T-cell (primary cell): ENCODE measurements at regions not wholly inside any gene's neighbourhood (a gene's known extent, or its start where the extent isn't known, plus 50 kb on each side); places are given as distances from the start of the nearest gene placed in this dataset.
A peak's percentile ranks its signal among the peaks of the same experiment; 100 is the strongest.
"Not testable (repeated sequence)": the region's sequence is repeated elsewhere in the genome, so short reads cannot be mapped to it uniquely, and the experiment has no call there.

Experiments
- ATAC-seq, 4 experiments: fragments of 200-7000 bp in 3 of 4; fragments of 150-1000 bp in 1 of 4; cut with Tn5 transposase; replicated peaks in 1 of 4; 1 replicate in 3 of 4; 2 replicates in 1 of 4; pipeline ENCODE4 v1.10.0; 2021; ENCODE audit warnings: moderate library complexity in 3 of 4, mild to moderate bottlenecking in 2 of 4, moderate number of reproducible peaks in 1 of 4
- CTCF ChIA-PET, 2 donors: fragments of 300-600 bp; sonication (Branson Sonifier 250); formaldehyde crosslinking; loops; one replicate each; lab custom pipeline; 2022; ENCODE audit warnings: antibody characterized with exemption in 2 of 2; lab: Charles Lee
- POLR2A ChIA-PET, 2 donors: fragments of 300-600 bp; sonication (Branson Sonifier 250); formaldehyde crosslinking; loops; one replicate each; lab custom pipeline; 2022; ENCODE audit warnings: antibody characterized with exemption in 2 of 2; lab: Charles Lee
- DNase-seq, 35 experiments: peaks; one replicate each; pipeline versions ENCODE4 v3.0.0 to v3.0.0-alpha.2; 2013 to 2023
- H3K27ac ChIP-seq: one replicate; pipeline ENCODE4 v1.5.1; 2013; ENCODE audit warnings: low read length
- H3K27me3 ChIP-seq, 2 experiments: replicated peaks in 1 of 2; 1 replicate in 1 of 2; 2 replicates in 1 of 2; pipeline versions ENCODE4 v1.6.1 to v1.7.0; 2013; ENCODE audit warnings: low read length in 1 of 2, mixed read lengths in 1 of 2; ENCODE audit not compliant: control insufficient read depth in 2 of 2, insufficient read depth in 2 of 2; ENCODE audit errors: extremely low read depth in 1 of 2
- H3K36me3 ChIP-seq, 2 donors: 1 replicate in 1 of 2; 2 replicates in 1 of 2; pipeline versions ENCODE4 v1.6.1 to v1.7.0; 2013; ENCODE audit warnings: low read length in 1 of 2; ENCODE audit not compliant: control insufficient read depth in 2 of 2, insufficient read depth in 1 of 2; ENCODE audit errors: extremely low read depth in 1 of 2
- H3K4me1 ChIP-seq, 2 experiments: 1 replicate in 1 of 2; 2 replicates in 1 of 2; pipeline versions ENCODE4 v1.6.1 to v1.7.0; 2013; ENCODE audit warnings: low read length in 2 of 2, mixed read lengths in 1 of 2; ENCODE audit not compliant: insufficient read depth in 2 of 2, control insufficient read depth in 1 of 2; ENCODE audit errors: extremely low read depth in 1 of 2
- H3K4me3 ChIP-seq, 2 donors: 1 replicate in 1 of 2; 2 replicates in 1 of 2; pipeline versions ENCODE4 v1.5.1 to v1.7.0; 2013; ENCODE audit warnings: mild to moderate bottlenecking in 2 of 2, low read length in 1 of 2, moderate library complexity in 1 of 2; ENCODE audit not compliant: control insufficient read depth in 1 of 2; ENCODE audit errors: extremely low read depth in 1 of 2
- H3K9me3 ChIP-seq: 2 replicates; pipeline ENCODE4 v1.7.0; 2013
- H3K27ac Mint-ChIP-seq, 2 donors: one replicate each; pipeline ENCODE4 v1.8.0; 2020 to 2021; ENCODE audit warnings: mild to moderate bottlenecking in 2 of 2, mixed read lengths in 2 of 2
- H3K27me3 Mint-ChIP-seq, 2 donors: one replicate each; pipeline ENCODE4 v1.8.0; 2021 to 2022; ENCODE audit warnings: mixed read lengths in 2 of 2
- H3K36me3 Mint-ChIP-seq: one replicate; pipeline ENCODE4 v1.8.0; 2021; ENCODE audit warnings: mixed read lengths
- H3K4me1 Mint-ChIP-seq, 3 donors: one replicate each; pipeline ENCODE4 v1.8.0; 2020 to 2022; ENCODE audit warnings: mixed read lengths in 3 of 3, mild to moderate bottlenecking in 1 of 3
- H3K4me3 Mint-ChIP-seq, 3 donors: one replicate each; pipeline ENCODE4 v1.8.0; 2020 to 2022; ENCODE audit warnings: mild to moderate bottlenecking in 3 of 3, mixed read lengths in 3 of 3, moderate library complexity in 3 of 3
- H3K9me3 Mint-ChIP-seq, 3 donors: one replicate each; pipeline ENCODE4 v1.8.0; 2020 to 2022; ENCODE audit warnings: mixed read lengths in 3 of 3
- WGBS: methylation state at CpG from one replicate; pipeline ENCODE4 v1.1.5; 2013; ENCODE audit warnings: missing lambda C conversion rate; ENCODE audit not compliant: insufficient coverage; 5-methylcytosine and 5-hydroxymethylcytosine counted together

- H3K27ac Mint-ChIP-seq = no peak overlapping the region
- H3K27me3 Mint-ChIP-seq = peaks cover 15 to 17% of the 10 kb centered on the region in 2 donors
- no peaks in the 10 kb centered on the region for H3K36me3 Mint-ChIP-seq
- H3K4me1 Mint-ChIP-seq = peaks cover 5 to 7% (median 5%) of the 10 kb centered on the region in 3 donors
- Histone ChIP-seq H3K4me3 (peak overlapping the region; percentile 48 to 62), H3K4me1 (peaks cover 0 to 11% of the 10 kb centered on the region in 2 experiments), H3K9me3 (no peaks in the 10 kb centered on the region), H3K27ac (no peak overlapping the region), H3K36me3 (no peaks in the 10 kb centered on the region), H3K27me3 (peaks cover 0 to 12% of the 10 kb centered on the region in 2 experiments)
- 33% methylated on average over 41 of the region's 43 CpGs for WGBS
- DNase-seq = peak; percentile 56 to 88 (median 77)
- ChIA-PET CTCF (interaction anchor here (0.5 to 1.0 kb wide), 7 partner anchors 8 to 1803 kb away, joined by 3 to 8 read pairs (median 3); no protein-coding TSS in a partner anchor), POLR2A (no interaction called here)
- ATAC-seq = peak; percentile 91 to 95 (median 92)
- H3K9me3 Mint-ChIP-seq = no peaks in the 10 kb centered on the region
- H3K4me3 Mint-ChIP-seq = peak overlapping the region; percentile 56 to 74 (median 58)
Measured at GRCh38 chr10:64041185-64041988, 520.2 kb downstream of the REEP3 start.

- H3K27me3 Mint-ChIP-seq = peaks cover 11% of the 10 kb centered on the region in 2 donors
- peak overlapping the region; percentile 26 to 58 (median 39) for H3K4me3 Mint-ChIP-seq
- H3K36me3 ChIP-seq = no peaks in the 10 kb centered on the region
- H3K36me3 Mint-ChIP-seq = no peaks in the 10 kb centered on the region
- WGBS = 88% methylated on average over 17 of the region's 19 CpGs
- no peak overlapping the region for H3K27ac Mint-ChIP-seq
- H3K9me3 Mint-ChIP-seq = no peaks in the 10 kb centered on the region
- POLR2A ChIA-PET = interaction anchor here in 1 of 2 donors (0.6 kb wide), 1 partner anchor 71 kb away, joined by 6 read pairs; no protein-coding TSS in a partner anchor
- peaks cover 5 to 7% (median 5%) of the 10 kb centered on the region in 3 donors for H3K4me1 Mint-ChIP-seq
- peaks cover 0 to 11% of the 10 kb centered on the region in 2 experiments for H3K4me1 ChIP-seq
- H3K9me3 ChIP-seq = no peaks in the 10 kb centered on the region
- peak overlapping the region in 1 of 2 donors; percentile 62 for H3K4me3 ChIP-seq
- H3K27ac ChIP-seq = no peak overlapping the region
- CTCF ChIA-PET = interaction anchor here (0.6 to 1.0 kb wide), 5 partner anchors 9 to 1590 kb away, joined by 3 to 8 read pairs (median 3); no protein-coding TSS in a partner anchor
- H3K27me3 ChIP-seq = peaks cover 0 to 10% of the 10 kb centered on the region in 2 experiments
- DNase-seq (peak in 1 of 35 experiments; percentile 3), ATAC-seq (no peak)
Measured at GRCh38 chr10:64041989-64042490, 520.8 kb downstream of the REEP3 start.

DNA sequence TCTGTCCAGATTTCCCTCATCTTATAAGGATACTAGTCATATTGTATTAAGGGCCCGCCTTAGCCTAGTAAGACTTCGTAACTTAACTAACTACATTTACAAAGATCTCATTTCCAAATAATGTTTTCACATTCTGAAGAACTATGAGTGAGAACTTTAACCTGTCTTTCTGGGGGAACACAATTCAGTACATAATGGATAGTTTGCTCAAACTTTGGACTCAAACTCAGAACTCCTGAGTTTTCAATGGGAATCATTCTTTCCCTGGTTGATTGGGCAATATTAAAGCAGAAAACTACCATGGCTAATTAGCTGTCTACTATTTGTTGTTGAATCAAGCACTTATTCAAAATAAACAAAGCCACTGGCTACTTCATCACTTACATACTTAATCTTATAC is 522.9 kb downstream of the REEP3 start:
- Histone ChIP-seq H3K4me3 (no peak overlapping the region), H3K27me3 (peaks cover 0 to 4% of the 10 kb centered on the region in 2 experiments), H3K9me3 (no peaks in the 10 kb centered on the region), H3K4me1 (peaks cover 0 to 11% of the 10 kb centered on the region in 2 experiments), H3K36me3 (no peaks in the 10 kb centered on the region), H3K27ac (no peak overlapping the region)
- ChIA-PET POLR2A (no interaction called here), CTCF (interaction anchor here in 1 of 2 donors (0.9 to 1.0 kb wide), 2 partner anchors 10 to 11 kb away, joined by 3 read pairs; no protein-coding TSS in a partner anchor)
- no peak overlapping the region for H3K27ac Mint-ChIP-seq
- no peaks in the 10 kb centered on the region for H3K36me3 Mint-ChIP-seq
- no peak for DNase-seq
- no CpG with 5 or more reads among the region's 2 CpGs for WGBS
- no peaks in the 10 kb centered on the region for H3K9me3 Mint-ChIP-seq
- peaks cover 4 to 8% of the 10 kb centered on the region in 2 donors for H3K27me3 Mint-ChIP-seq
- no peak overlapping the region for H3K4me3 Mint-ChIP-seq
- peaks cover 5 to 7% (median 5%) of the 10 kb centered on the region in 3 donors for H3K4me1 Mint-ChIP-seq
- no peak for ATAC-seq

DNA sequence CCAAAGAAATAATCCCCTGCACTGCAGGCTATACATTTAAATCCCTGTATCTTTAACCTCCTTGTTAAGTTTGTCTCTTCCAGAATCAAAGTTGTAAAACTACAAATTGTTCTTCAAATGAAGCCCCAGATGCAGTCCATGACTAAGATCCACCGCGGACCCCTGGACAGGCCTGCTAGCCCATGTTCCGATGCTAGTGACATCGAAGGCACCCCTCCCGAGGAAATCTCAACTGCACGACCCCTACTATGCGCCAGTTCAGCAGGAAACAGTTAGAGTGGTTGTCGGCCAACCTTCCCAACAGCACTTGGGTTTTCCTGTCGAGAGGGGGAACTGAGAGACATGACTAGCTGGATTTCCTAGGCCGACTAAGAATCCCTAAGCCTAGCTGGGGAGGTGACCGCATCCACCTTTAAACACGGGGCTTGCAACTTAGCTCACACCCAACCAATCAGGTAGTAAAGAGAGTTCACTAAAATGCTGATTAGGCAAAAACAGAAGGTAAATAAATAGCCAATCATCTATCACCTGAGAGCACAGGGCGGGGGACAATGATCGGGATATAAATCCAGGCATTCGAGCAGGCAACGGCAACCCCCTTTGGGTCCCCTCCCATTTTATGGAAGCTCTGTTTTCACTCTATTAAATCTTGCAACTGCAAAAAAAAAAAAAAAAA is 523.9 kb downstream of the REEP3 start:
- not testable (repeated sequence) for H3K9me3 ChIP-seq, H3K36me3 Mint-ChIP-seq, H3K4me3 ChIP-seq, H3K4me1 Mint-ChIP-seq, H3K9me3 Mint-ChIP-seq, H3K27me3 Mint-ChIP-seq, H3K27ac Mint-ChIP-seq, DNase-seq, H3K4me3 Mint-ChIP-seq, H3K27ac ChIP-seq, H3K27me3 ChIP-seq, H3K36me3 ChIP-seq, ATAC-seq
- peaks cover 0 to 11% of the 10 kb centered on the region in 2 experiments for H3K4me1 ChIP-seq
- POLR2A ChIA-PET = interaction anchor here in 1 of 2 donors (0.6 kb wide), 1 partner anchor 1476 kb away, joined by 5 read pairs; no protein-coding TSS in a partner anchor
- CTCF ChIA-PET = interaction anchor here (0.6 to 1.0 kb wide), 5 partner anchors 12 to 1625 kb away, joined by 3 to 5 read pairs (median 5); no protein-coding TSS in a partner anchor
- WGBS = 85% methylated on average over 10 of the region's 16 CpGs

GRCh38 chr10:64054392-64054791 is 533.2 kb downstream of the REEP3 start:
- no peaks in the 10 kb centered on the region for H3K36me3 Mint-ChIP-seq
- Histone ChIP-seq H3K36me3 (no peaks in the 10 kb centered on the region), H3K9me3 (no peaks in the 10 kb centered on the region), H3K4me1 (no peaks in the 10 kb centered on the region), H3K27ac (no peak overlapping the region), H3K4me3 (no peak overlapping the region), H3K27me3 (no peaks in the 10 kb centered on the region)
- no peak overlapping the region for H3K27ac Mint-ChIP-seq
- peaks cover 3 to 6% of the 10 kb centered on the region in 2 donors for H3K27me3 Mint-ChIP-seq
- ChIA-PET POLR2A (no interaction called here), CTCF (interaction anchor here in 1 of 2 donors (0.6 kb wide), 1 partner anchor 13 kb away, joined by 3 read pairs; no protein-coding TSS in a partner anchor)
- H3K4me3 Mint-ChIP-seq = no peak overlapping the region
- ATAC-seq = no peak
- no peak for DNase-seq
- no peaks in the 10 kb centered on the region for H3K4me1 Mint-ChIP-seq
- no peaks in the 10 kb centered on the region for H3K9me3 Mint-ChIP-seq

DNA sequence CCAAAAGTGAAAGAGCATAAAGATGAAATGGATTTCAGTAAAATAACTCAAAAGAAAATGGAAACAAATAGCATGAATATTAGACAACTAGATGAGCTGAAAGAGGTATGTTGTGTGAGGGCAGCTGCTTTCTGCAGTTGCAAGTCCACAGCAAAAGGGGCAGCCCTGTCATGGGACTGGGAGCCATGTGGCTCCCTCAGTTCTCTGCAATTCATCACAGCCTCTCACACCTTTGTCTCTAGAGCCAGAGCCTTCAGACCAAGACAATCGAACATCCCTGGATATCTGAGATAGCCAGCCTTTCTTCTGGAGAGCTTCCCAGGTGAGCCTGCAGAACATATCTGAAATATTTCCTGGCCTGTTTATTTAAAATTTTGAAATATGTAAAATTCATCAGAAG is 538.7 kb downstream of the REEP3 start:
- no peak for ATAC-seq
- Mint-ChIP-seq H3K27ac (no peak overlapping the region), H3K9me3 (no peaks in the 10 kb centered on the region), H3K4me3 (no peak overlapping the region), H3K36me3 (no peaks in the 10 kb centered on the region), H3K4me1 (no peaks in the 10 kb centered on the region), H3K27me3 (peaks cover 3 to 11% of the 10 kb centered on the region in 2 donors)
- ChIA-PET POLR2A (no interaction called here), CTCF (no interaction called here)
- no peaks in the 10 kb centered on the region for H3K4me1 ChIP-seq
- no peak overlapping the region for H3K4me3 ChIP-seq
- H3K27me3 ChIP-seq = no peaks in the 10 kb centered on the region
- no peaks in the 10 kb centered on the region for H3K9me3 ChIP-seq
- no peak overlapping the region for H3K27ac ChIP-seq
- DNase-seq = no peak
- no peaks in the 10 kb centered on the region for H3K36me3 ChIP-seq
- WGBS = no CpG with 5 or more reads among the region's 1 CpG
